Colonic mucosa (tissue), 4 donors: ENCODE measurements at regions not wholly inside any gene's neighbourhood (a gene's known extent, or its start where the extent isn't known, plus 50 kb on each side); places are given as distances from the start of the nearest gene placed in this dataset.

Experiments used
- DNase-seq: peaks from one replicate; pipeline ENCODE4 v3.0.0-alpha.2; 2020
- H3K27ac ChIP-seq: fragments of 200-600 bp; one replicate; pipeline ENCODE4 v1.8.0; 2021
- H3K27me3 ChIP-seq: fragments of 200-600 bp; one replicate; pipeline ENCODE4 v1.8.0; 2021
- H3K36me3 ChIP-seq: fragments of 200-600 bp; one replicate; pipeline ENCODE4 v1.8.0; 2021
- H3K4me1 ChIP-seq: fragments of 200-600 bp; one replicate; pipeline ENCODE4 v1.8.0; 2021; ENCODE audit warnings: mild to moderate bottlenecking
- H3K4me3 ChIP-seq: fragments of 200-600 bp; one replicate; pipeline ENCODE4 v1.8.0; 2021
- H3K9ac ChIP-seq, 2 donors: one replicate each; pipeline ENCODE4 v1.7.0; 2013; ENCODE audit warnings: control low read depth in 2 of 2, low read depth in 2 of 2, low read length in 2 of 2
- H3K9me3 ChIP-seq: fragments of 200-600 bp; one replicate; pipeline ENCODE4 v1.8.0; 2021
- CTCF ChIP-seq: fragments of 200-600 bp; IDR thresholded peaks from one replicate; pipeline ENCODE4 v1.8.0; 2022; ENCODE audit warnings: antibody characterized with exemption, mild to moderate bottlenecking
- intact Hi-C: fragments of 100-400 bp; cut with DNase I; formaldehyde crosslinking; loops from one replicate; pipeline ENCODE4 v1.14.1; 2022
- donor health status: healthy.
- donor health status: DM: no; HTN: no; CAD: no.
- donor health status: DM: no; HTN: no; CAD: no.

DNA sequence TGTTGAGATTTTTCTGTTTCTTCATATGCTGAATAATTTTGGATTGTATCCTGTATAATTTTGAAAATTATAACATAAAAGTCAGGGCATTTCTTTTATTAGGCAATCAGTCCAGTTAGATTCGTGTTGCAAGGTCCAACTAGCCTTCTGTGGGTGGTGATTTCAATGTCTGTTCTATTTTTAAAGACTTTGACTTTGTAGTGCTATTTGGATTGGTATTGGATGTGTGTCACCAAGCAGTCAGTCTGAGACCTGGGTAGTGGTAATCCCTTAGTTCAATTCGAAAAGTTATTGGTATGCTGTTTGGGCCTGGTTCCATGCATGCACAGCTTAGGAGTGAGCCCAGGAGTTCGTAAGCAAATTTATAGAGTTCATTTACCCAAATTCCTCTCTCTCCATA, 82.2 kb downstream of the EPDR1 start:
- no peaks in the 10 kb centered on the region for H3K36me3 ChIP-seq
- DNase-seq, result no peak
- intact Hi-C loops, result no loop called here
- no peaks in the 10 kb centered on the region for H3K9me3 ChIP-seq
- H3K27me3 ChIP-seq, result no peaks in the 10 kb centered on the region
- H3K4me3 ChIP-seq, result no peak overlapping the region
- no peaks in the 10 kb centered on the region for H3K4me1 ChIP-seq
- H3K9ac ChIP-seq, result no peak overlapping the region
- TF ChIP-seq CTCF, result no peak
- H3K27ac ChIP-seq, result no peak overlapping the region

GRCh38 chr7:38006559-38006958, 86.1 kb downstream of the EPDR1 start:
- Histone ChIP-seq H3K4me1 (no peaks in the 10 kb centered on the region), H3K27ac (no peak overlapping the region), H3K9ac (no peak overlapping the region), H3K36me3 (no peaks in the 10 kb centered on the region), H3K9me3 (no peaks in the 10 kb centered on the region), H3K4me3 (no peak overlapping the region), H3K27me3 (no peaks in the 10 kb centered on the region)
- no peak for TF ChIP-seq CTCF
- no peak for DNase-seq
- intact Hi-C loops, result no loop called here

GRCh38 chr7:38007096-38007495, 86.7 kb downstream of the EPDR1 start:
- TF ChIP-seq CTCF, result no peak
- intact Hi-C loops, result no loop called here

DNA sequence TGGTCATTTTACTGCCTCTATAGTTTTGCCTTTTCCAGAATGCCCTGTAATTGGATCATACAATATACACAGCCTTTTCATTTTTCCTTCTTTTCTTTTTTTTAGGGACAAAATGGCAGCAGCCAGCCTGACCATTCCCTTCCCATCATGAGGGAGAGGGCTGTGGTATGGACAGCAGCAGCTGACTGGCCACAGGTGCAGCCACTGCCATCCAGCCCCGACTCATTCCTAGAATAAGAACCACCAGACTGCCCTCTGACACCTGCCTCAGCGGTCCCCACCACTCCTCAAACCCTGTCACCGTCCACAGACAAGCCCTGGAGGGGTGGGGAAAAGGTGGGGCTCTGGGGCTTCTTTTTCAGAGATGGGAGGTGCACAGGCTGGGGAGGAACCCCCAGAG, 92.8 kb downstream of the EPDR1 start:
- no peaks in the 10 kb centered on the region for H3K36me3 ChIP-seq
- DNase-seq, result no peak
- H3K27me3 ChIP-seq, result no peaks in the 10 kb centered on the region
- H3K4me3 ChIP-seq, result no peak overlapping the region
- TF ChIP-seq CTCF, result no peak
- intact Hi-C loops, result no loop called here
- H3K9ac ChIP-seq, result no peak overlapping the region
- H3K27ac ChIP-seq, result no peak overlapping the region
- no peaks in the 10 kb centered on the region for H3K4me1 ChIP-seq
- no peaks in the 10 kb centered on the region for H3K9me3 ChIP-seq

More at GRCh38 chr7:38007096-38007495, 86.7 kb downstream of the EPDR1 start:
- Histone ChIP-seq H3K36me3 (no peaks in the 10 kb centered on the region), H3K4me1 (no peaks in the 10 kb centered on the region), H3K4me3 (no peak overlapping the region), H3K27me3 (no peaks in the 10 kb centered on the region), H3K9me3 (no peaks in the 10 kb centered on the region), H3K9ac (no peak overlapping the region), H3K27ac (no peak overlapping the region)
- no peak for DNase-seq

GRCh38 chr7:38016567-38016966, 96.1 kb downstream of the EPDR1 start:
- no peaks in the 10 kb centered on the region for H3K27me3 ChIP-seq
- H3K9me3 ChIP-seq, result no peaks in the 10 kb centered on the region
- H3K36me3 ChIP-seq, result no peaks in the 10 kb centered on the region
- no peaks in the 10 kb centered on the region for H3K4me1 ChIP-seq
- intact Hi-C loops, result no loop called here
- DNase-seq, result no peak
- no peak overlapping the region for H3K27ac ChIP-seq
- H3K9ac ChIP-seq, result no peak overlapping the region
- no peak overlapping the region for H3K4me3 ChIP-seq
- no peak for TF ChIP-seq CTCF

DNA sequence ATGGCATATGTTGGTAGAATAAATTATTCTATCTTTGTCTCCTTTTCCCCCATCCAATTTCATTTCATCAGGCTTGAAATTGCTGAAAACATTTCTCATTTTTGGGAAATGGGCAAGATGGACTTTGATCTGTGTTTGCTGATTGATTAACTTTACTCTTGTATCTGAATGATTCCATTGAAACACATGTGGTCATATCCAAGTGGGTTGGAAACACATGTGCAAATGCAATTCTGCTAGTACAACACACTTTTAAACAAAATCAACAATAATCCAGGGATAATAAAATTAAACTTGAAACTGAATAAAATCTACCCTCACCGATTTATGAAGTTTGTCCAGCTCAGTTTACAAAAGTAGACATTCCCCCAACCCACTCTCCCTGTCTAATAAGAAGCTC, 96.9 kb downstream of the EPDR1 start:
- no peak for DNase-seq
- H3K27me3 ChIP-seq, result no peaks in the 10 kb centered on the region
- no peaks in the 10 kb centered on the region for H3K4me1 ChIP-seq
- H3K9me3 ChIP-seq, result no peaks in the 10 kb centered on the region
- H3K27ac ChIP-seq, result no peak overlapping the region
- H3K4me3 ChIP-seq, result no peak overlapping the region
- H3K9ac ChIP-seq, result no peak overlapping the region
- intact Hi-C loops, result no loop called here
- TF ChIP-seq CTCF, result no peak
- no peaks in the 10 kb centered on the region for H3K36me3 ChIP-seq
